ENCODE measurements at regions not wholly inside any gene's neighbourhood (a gene's known extent, or its start where the extent isn't known, plus 50 kb on each side); places are given as distances from the start of the nearest gene placed in this dataset.

DNA sequence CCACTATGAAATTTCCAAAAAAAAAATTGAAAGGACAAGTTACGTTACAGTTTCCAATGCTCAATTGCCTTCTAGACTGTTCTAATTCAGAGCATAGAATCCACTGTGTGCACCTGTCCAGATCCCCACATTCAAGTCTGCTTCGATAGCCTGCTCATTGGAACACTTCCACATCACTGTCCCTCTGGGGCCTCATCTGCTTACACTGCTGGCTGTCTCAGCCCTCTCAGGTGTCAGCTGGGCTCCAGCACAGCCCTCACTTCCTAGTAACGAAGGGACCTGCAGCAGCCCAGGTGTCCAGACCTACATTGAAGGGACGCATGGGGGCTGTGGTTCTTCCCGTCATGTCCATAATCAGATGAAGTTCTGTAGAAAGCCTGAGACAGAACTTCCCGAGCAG lies 94.3 kb upstream of the EMB start (continued):
- TF ChIP-seq CHD7 (IDR thresholded peaks at IDR 0.05; ENCODE audit: insufficient replicate concordance, low read length), result no peak
- TF ChIP-seq ASH2L (IDR thresholded peaks at IDR 0.05; ENCODE audit: low read length), result no peak
- no peak for TF ChIP-seq USF2 (IDR thresholded peaks at IDR 0.05; ENCODE audit: low read length)
- no peak for TF ChIP-seq GTF2F1 (IDR thresholded peaks at IDR 0.05; ENCODE audit: borderline replicate concordance, low read depth, low read length)
- no peak for TF ChIP-seq SIX5 (IDR thresholded peaks at IDR 0.05; ENCODE audit: low read depth, low read length)
- TF ChIP-seq CBX5 (IDR thresholded peaks at IDR 0.05; ENCODE audit: low read depth, low read length), result no peak
